ENCODE measurements at regions not wholly inside any gene's neighbourhood (a gene's known extent, or its start where the extent isn't known, plus 50 kb on each side); places are given as distances from the start of the nearest gene placed in this dataset.

- no peak for TF ChIP-seq EZH2 (IDR thresholded peaks at IDR 0.05; ENCODE audit: borderline replicate concordance, low read length)
- TF ChIP-seq CTCF (IDR thresholded peaks at IDR 0.05; ENCODE audit: low read length) = no peak
- H3K9me2 ChIP-seq (ENCODE audit: low read depth, low read length) = no peaks in the 10 kb centered on the region
- H3K4me3 ChIP-seq (ENCODE audit: low read depth, low read length, poor library complexity, severe bottlenecking) = no peak overlapping the region
- H4K20me1 ChIP-seq (ENCODE audit: insufficient read depth, low read length) = no peaks in the 10 kb centered on the region
- no peaks in the 10 kb centered on the region for H3K79me2 ChIP-seq (ENCODE audit: insufficient read depth, low read length)
- H3K4me1 ChIP-seq (ENCODE audit: insufficient read depth, low read length, severe bottlenecking) = no peaks in the 10 kb centered on the region
- no peaks in the 10 kb centered on the region for H3K9me3 ChIP-seq (ENCODE audit: low read length)
- H3K4me2 ChIP-seq (ENCODE audit: low read length) = no peak overlapping the region
- H2AFZ ChIP-seq (ENCODE audit: low read length) = no peak overlapping the region
- no peak overlapping the region for H3K27ac ChIP-seq (ENCODE audit: low read depth, low read length, poor library complexity, severe bottlenecking)
- no peaks in the 10 kb centered on the region for H3K36me3 ChIP-seq (ENCODE audit: insufficient read depth, low read length)
- no peaks in the 10 kb centered on the region for H3F3A ChIP-seq (ENCODE audit: insufficient read depth, low read length)
- no peaks in the 10 kb centered on the region for H3K27me3 ChIP-seq (ENCODE audit: insufficient read depth, low read length)
- no peak overlapping the region for H3K9ac ChIP-seq (ENCODE audit: low read length)
Measured at GRCh38 chr4:170425040-170425439, 335.3 kb upstream of the AADAT start.

DNA sequence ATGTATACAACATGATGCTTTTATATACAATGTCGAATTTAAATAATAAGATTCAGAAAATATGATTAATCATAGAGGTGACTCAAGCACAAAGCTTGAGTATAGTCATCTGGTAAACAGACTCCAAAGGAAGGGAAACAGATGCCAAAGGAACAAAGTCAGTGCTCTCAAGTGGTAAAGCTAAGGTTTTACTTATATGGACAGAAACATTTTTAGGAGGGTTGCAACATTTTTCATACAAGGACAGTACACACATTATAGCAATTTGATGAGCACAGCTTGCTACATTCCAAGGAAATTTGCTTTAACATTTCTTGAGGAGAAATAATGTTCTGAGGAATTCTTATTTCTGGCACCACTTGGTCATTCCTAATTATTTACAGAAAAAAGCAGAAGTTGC, 333.4 kb upstream of the AADAT start:
- Histone ChIP-seq H3K4me2 (ENCODE audit: low read length) (no peak overlapping the region), H3K9me3 (ENCODE audit: low read length) (no peaks in the 10 kb centered on the region), H3K79me2 (ENCODE audit: insufficient read depth, low read length) (no peaks in the 10 kb centered on the region), H3K9ac (ENCODE audit: low read length) (no peak overlapping the region), H4K20me1 (ENCODE audit: insufficient read depth, low read length) (no peaks in the 10 kb centered on the region), H3F3A (ENCODE audit: insufficient read depth, low read length) (no peaks in the 10 kb centered on the region), H3K36me3 (ENCODE audit: insufficient read depth, low read length) (no peaks in the 10 kb centered on the region), H3K27me3 (ENCODE audit: insufficient read depth, low read length) (no peaks in the 10 kb centered on the region), H3K4me3 (ENCODE audit: low read depth, low read length, poor library complexity, severe bottlenecking) (no peak overlapping the region), H2AFZ (ENCODE audit: low read length) (no peak overlapping the region), H3K9me2 (ENCODE audit: low read depth, low read length) (no peaks in the 10 kb centered on the region), H3K27ac (ENCODE audit: low read depth, low read length, poor library complexity, severe bottlenecking) (no peak overlapping the region), H3K4me1 (ENCODE audit: insufficient read depth, low read length, severe bottlenecking) (no peaks in the 10 kb centered on the region)
- TF ChIP-seq EZH2 (IDR thresholded peaks at IDR 0.05; ENCODE audit: borderline replicate concordance, low read length) (no peak), CTCF (IDR thresholded peaks at IDR 0.05; ENCODE audit: low read length) (no peak)

- H3K4me2 ChIP-seq (ENCODE audit: low read length) = no peak overlapping the region
- H3K4me1 ChIP-seq (ENCODE audit: insufficient read depth, low read length, severe bottlenecking) = no peaks in the 10 kb centered on the region
- H3K9me2 ChIP-seq (ENCODE audit: low read depth, low read length) = no peaks in the 10 kb centered on the region
- no peaks in the 10 kb centered on the region for H3F3A ChIP-seq (ENCODE audit: insufficient read depth, low read length)
- H3K4me3 ChIP-seq (ENCODE audit: low read depth, low read length, poor library complexity, severe bottlenecking) = no peak overlapping the region
- H3K9ac ChIP-seq (ENCODE audit: low read length) = no peak overlapping the region
- H2AFZ ChIP-seq (ENCODE audit: low read length) = no peak overlapping the region
- H3K36me3 ChIP-seq (ENCODE audit: insufficient read depth, low read length) = no peaks in the 10 kb centered on the region
- no peaks in the 10 kb centered on the region for H3K9me3 ChIP-seq (ENCODE audit: low read length)
- H3K27me3 ChIP-seq (ENCODE audit: insufficient read depth, low read length) = no peaks in the 10 kb centered on the region
- H3K27ac ChIP-seq (ENCODE audit: low read depth, low read length, poor library complexity, severe bottlenecking) = no peak overlapping the region
- H4K20me1 ChIP-seq (ENCODE audit: insufficient read depth, low read length) = no peaks in the 10 kb centered on the region
- no peaks in the 10 kb centered on the region for H3K79me2 ChIP-seq (ENCODE audit: insufficient read depth, low read length)
- no peak for TF ChIP-seq CTCF (IDR thresholded peaks at IDR 0.05; ENCODE audit: low read length)
- TF ChIP-seq EZH2 (IDR thresholded peaks at IDR 0.05; ENCODE audit: borderline replicate concordance, low read length) = no peak
Measured at GRCh38 chr4:170420255-170420693, 330.5 kb upstream of the AADAT start.

All from OCI-LY1 (cell line).